ENCODE measurements at regions not wholly inside any gene's neighbourhood (a gene's known extent, or its start where the extent isn't known, plus 50 kb on each side); places are given as distances from the start of the nearest gene placed in this dataset.
"Not testable (repeated sequence)": the region's sequence is repeated elsewhere in the genome, so short reads cannot be mapped to it uniquely, and the experiment has no call there.

DNA sequence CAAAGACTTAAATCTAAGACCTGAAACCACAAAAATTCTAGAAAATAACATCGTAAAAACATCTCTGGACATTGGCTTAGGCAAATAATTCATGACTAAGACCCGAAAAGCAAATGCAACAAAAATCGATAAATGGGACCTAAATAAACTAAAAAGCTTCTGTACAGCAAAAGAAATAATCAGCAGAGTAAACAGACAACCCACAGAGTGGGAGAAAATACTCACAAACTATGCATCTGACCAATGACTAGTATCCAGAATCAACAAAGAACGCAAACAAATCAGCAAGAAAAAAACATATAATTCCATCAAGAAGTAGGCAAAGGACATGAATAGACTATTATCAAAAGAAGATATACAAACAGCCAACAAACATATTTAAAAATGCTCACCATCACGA, 749.4 kb downstream of the PLOD2 start:
- DNase-seq (ENCODE audit: insufficient read length, low spot score) (no peak), FAIRE-seq (no peak)

DNA sequence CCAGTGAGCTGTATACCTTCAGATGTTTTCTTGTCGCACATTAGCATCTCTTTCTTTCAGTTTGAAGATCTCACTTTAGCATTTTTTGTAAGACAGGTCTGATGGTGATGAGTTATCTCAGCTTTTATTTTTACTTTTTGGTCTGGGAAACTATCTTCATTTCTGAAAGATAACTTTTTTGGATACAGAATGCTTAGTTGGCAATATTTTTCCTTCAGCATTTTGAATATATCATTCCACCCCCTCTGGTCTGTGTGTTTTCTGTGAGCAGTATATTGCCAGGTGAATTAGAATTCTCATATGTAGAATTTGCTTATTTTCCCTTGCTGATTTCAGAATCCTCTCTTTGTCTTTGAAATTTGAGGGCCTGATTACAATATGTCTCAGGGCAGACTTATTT, 743.3 kb downstream of the PLOD2 start:
- no peak for TF ChIP-seq POLR2A (IDR thresholded peaks at IDR 0.05; ENCODE audit: low read depth, low read length)
- DNase-seq (ENCODE audit: insufficient read length, low spot score) (no peak), FAIRE-seq (no peak)

More for the DNA sequence above, 749.4 kb downstream of the PLOD2 start:
- no peak for TF ChIP-seq POLR2A (IDR thresholded peaks at IDR 0.05; ENCODE audit: low read depth, low read length)

DNA sequence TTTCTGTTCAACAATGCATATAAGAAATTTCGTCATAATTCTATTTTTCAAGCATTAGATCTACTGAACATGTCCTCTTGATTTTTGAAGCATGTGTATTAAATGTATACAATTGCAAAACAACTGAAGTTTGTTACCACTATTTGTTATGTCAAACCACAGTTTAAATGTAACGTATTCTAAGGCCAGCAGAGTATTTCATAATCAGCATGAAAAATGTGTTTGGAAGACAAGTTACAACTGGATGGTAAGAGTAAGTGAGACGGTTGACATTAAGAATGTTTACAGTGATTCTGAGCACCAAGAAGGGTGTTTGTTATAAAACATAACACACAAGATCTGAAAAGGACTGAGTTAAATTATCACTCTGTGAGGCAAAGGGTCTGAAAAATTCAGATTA, 738.4 kb downstream of the PLOD2 start:
- FAIRE-seq = no peak
- no peak for DNase-seq (ENCODE audit: insufficient read length, low spot score)
- no peak for TF ChIP-seq POLR2A (IDR thresholded peaks at IDR 0.05; ENCODE audit: low read depth, low read length)

DNA sequence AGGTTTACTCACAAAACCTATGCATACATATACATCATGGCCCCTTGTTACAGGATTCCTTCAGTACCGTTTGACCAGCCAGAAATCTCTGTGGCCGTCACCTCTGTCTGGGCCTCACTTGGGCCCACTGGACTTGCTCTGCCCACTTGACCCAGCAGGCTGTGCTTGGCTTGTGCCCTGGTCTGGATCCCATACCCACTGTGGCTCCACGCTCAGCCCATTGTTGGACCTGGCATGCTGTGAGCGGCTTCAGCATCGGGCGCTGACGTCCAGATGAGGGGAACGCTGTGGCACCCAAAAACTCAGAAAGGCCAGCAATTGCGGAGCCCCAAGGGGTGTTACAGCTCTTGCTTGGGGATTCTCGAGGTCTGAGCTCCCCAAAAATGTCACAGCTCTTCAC, 733.6 kb downstream of the PLOD2 start:
- no peak for TF ChIP-seq POLR2A (IDR thresholded peaks at IDR 0.05; ENCODE audit: low read depth, low read length)
- no peak for FAIRE-seq
- no peak for DNase-seq (ENCODE audit: insufficient read length, low spot score)

DNA sequence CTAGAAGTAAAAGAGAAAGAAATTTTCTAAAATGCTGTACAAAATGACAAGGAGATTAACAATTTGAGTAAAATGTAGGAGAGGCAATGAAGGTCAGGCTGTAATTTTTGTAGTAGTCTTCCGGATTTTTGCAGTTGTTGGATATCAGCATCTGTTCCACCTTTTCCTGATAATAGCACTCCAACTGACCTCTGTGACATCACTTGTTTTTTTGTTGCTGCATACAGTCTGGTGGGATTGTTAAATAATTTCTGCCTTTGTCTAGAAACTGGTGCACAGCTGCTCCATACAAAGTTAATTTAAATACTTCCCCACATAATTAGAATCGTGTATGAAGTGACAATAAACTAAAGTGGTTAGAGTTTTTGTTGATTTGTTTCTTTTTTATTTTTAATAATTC, 731.4 kb downstream of the PLOD2 start:
- FAIRE-seq (no peak), DNase-seq (ENCODE audit: insufficient read length, low spot score) (no peak)
- TF ChIP-seq POLR2A (IDR thresholded peaks at IDR 0.05; ENCODE audit: low read depth, low read length) = no peak

DNA sequence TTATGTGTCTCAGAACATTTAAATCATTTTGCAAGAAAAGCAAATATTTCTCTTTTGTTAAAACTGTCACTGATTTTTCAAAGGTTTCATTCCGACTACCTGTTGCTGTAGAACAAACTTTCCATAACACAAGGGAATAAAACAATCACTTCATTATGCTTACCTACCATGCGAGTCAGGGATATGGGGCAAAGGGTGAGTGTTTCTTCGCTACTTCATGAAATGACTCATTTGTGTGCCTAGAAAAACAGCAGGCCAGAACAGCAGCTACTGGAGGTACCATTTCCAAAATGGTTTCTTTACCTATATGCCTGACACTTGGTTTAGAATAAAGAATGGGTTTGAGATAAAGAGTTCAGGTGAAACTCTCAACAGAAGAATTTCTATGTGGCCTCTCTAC, 712.5 kb downstream of the PLOD2 start:
- no peak for DNase-seq (ENCODE audit: insufficient read length, low spot score)
- FAIRE-seq = peak; percentile 76
- TF ChIP-seq POLR2A (IDR thresholded peaks at IDR 0.05; ENCODE audit: low read depth, low read length) = no peak

DNA sequence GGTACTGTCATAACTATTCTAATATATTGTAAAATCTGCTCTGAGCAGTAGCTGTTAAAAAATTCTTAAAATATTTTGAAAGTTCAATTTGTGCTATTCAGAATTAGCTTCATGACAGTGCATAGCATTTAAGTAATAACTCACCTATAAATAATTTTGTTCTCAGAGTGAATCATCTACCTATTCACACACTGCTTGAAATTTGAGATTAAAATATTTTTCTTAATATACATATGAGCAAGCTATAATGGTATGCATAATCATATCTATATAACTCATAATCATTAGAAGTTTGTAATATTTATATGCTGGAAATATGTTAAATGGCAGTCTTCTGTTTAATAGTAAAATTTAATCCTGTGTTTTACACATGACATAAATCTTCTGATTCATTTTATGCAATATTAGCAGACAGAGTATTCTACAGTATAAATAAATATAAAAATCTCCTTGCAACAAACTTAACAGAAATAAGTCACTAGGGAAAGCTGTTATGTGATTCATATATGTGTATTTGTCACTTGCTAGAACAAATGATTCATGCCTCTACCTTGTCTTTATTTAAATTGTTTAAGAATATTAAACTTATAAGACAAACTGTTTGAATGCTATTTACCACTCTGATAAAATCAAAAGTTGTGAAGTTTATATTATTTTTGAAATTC, 710.8 kb downstream of the PLOD2 start:
- DNase-seq (ENCODE audit: insufficient read length, low spot score) (no peak), FAIRE-seq (no peak)
- no peak for TF ChIP-seq POLR2A (IDR thresholded peaks at IDR 0.05; ENCODE audit: low read depth, low read length)

DNA sequence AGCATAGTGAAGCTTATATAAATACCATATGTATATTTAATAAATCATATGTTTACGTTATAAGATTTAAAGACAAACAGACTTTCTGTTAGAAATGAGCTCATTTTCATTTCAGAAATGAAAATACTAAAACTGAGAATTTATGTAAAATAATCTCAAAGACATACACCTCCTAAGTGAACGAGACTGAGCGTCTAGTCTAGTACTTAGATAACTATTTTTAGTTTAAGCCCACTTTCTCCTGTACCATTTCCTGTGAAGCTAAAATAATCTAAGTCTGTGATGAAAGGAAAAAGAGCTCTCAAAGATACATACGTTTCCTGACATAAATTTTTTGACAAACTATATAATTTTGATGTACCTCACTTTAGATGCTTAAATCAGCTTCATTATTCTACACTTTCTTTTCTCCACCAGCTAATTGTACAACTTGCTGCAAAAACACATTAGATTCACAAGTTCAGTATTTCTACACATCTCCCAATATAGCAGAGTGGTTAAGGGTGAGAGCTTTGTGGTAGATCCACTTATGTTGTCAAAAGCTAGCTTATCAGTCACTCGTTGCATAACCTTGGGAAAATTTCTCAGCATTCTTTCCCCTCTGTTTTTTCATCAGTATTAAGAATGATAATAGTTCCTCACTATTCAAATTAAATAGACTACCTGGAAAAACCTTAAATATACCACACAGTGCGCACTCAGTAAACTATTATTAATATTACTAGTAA, 703.0 kb downstream of the PLOD2 start:
- TF ChIP-seq POLR2A (IDR thresholded peaks at IDR 0.05; ENCODE audit: low read depth, low read length) = no peak
- no peak for FAIRE-seq
- no peak for DNase-seq (ENCODE audit: insufficient read length, low spot score)

DNA sequence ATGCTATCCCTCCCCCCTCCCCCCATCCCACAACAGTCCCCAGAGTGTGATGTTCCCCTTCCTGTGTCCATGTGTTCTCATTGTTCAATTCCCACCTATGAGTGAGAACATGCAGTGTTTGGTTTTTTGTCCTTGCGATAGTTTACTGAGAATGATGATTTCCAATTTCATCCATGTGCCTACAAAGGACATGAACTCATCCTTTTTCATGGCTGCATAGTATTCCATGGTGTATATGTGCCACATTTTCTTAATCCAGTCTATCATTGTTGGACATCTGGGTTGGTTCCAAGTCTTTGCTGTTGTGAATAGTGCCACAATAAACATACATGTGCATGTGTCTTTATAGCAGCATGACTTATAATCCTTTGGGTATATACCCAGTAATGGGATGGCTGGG, 701.3 kb downstream of the PLOD2 start:
- not testable (repeated sequence) for DNase-seq (ENCODE audit: insufficient read length, low spot score); FAIRE-seq

DNA sequence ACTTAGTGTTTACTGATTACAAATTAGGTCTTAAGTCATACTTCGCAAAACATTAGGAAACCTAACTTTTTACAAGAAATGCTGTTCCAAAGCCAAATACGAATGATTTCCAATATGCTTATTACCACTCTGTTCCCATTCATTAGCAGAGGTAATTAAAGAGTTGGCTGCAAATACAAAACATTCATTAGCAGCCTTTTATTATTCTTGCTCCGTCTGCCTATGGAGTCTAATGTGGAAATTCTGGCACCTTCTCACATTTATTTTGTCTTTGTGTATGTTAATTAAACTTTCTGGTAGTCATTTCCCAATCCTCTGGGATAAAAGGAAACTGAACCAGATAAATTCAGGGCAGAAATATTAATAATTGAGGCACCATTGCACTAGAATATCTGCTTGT, 689.0 kb downstream of the PLOD2 start:
- no peak for DNase-seq (ENCODE audit: insufficient read length, low spot score)
- FAIRE-seq = no peak
- TF ChIP-seq POLR2A (IDR thresholded peaks at IDR 0.05; ENCODE audit: low read depth, low read length) = no peak

DNA sequence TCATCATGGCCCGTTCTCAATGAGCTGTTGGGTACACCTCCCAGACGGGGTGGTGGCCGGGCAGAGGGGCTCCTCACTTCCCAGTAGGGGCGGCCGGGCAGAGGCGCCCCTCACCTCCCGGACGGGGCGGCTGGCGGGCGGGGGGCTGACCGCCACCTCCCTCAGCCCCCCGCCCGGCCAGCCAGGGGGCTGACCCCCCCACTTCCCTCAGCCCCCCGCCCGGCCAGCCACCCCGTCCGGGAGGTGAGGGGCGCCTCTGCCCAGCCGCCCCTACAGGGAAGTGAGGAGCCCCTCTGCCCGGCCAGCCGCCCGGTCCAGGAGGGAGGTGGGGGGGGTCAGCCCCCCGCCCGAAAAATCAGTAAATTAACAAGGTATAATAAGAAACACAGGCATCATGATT, 678.2 kb downstream of the PLOD2 start:
- not testable (repeated sequence) for FAIRE-seq; DNase-seq (ENCODE audit: insufficient read length, low spot score)

DNA sequence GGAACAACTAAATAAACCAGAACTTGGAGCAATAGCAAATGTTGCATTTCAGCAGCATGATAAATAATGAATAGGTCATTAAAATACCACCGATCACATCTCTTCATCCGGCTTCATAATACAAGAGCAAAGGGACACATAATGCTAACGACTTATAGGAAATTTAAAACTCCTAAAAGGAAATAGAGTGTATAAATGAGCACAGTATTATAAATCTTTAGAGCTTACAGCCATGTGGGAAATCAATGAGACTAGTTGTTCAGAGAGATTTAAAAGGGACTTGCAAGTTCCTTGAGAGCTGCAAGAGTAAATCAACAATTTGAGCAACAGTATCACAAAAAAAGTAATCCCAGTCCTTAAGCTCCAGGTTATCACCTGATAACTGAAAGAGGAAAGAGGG, 677.0 kb downstream of the PLOD2 start:
- no peak for FAIRE-seq

DNA sequence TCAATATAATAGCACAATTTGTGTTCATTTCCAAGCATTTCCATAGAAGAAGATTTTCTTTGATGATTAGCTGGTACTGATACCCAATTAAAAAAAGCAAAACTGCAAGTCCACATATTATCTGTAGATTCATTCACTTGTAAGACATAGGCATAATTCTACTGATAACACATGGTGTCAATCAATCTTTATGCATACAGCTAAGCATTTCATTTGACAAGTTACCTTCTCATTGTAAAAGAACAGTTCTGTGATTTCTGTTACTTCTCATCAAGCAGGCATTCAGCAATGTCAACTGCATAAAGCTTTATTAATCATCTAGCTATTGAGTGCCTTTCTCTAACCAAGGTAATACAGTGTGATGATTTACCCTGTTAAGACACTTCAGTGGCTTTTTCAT, 672.0 kb downstream of the PLOD2 start:
- FAIRE-seq = no peak
- TF ChIP-seq POLR2A (IDR thresholded peaks at IDR 0.05; ENCODE audit: low read depth, low read length) = no peak
- DNase-seq (ENCODE audit: insufficient read length, low spot score) = no peak

More for the DNA sequence above, 677.0 kb downstream of the PLOD2 start:
- DNase-seq (ENCODE audit: insufficient read length, low spot score) = no peak
- TF ChIP-seq POLR2A (IDR thresholded peaks at IDR 0.05; ENCODE audit: low read depth, low read length) = no peak

DNA sequence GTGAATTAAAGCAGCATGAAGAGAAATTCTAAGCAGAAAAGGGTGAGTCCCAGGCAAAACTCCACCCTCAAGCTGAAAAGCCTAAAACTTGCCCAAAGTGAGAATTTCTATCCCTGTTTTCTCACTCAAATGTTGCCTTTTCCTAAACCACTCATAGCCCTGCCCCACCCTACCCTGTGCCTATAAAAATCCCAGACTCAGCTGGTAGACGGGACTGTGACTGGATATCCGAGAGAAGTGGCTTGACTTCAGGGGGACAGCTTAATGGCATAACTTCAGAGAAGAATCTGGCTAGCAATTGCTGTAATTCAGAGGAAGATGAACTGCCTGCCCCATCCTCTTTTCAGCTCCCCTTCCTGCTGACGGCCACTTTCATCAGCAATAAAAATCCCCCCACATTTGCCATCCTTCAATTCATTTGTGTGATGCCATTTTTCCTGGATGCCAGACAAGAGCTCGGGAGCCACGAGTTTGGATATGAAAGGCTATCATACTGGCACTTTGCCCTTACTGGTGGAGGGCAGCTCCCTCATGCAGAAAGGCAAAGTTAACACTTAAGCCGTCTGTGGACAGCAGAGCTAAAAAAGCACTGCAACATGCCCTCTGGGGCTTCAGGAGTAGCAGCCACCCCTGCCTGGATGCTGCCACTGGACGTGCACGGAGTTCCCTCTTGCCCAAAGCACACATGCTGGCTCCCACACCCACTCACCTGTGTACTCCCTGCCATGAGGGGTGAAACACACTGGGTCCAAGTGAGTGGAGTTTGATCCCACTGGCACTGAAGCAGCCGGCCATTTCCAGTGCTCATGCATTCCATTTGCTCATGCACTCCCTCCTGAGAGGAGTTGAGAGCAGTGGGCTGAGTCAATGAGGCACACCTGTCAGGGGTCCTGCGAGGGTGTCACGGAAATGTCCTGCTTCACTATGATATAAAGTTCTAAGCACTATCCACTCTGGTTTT, 670.6 kb downstream of the PLOD2 start:
- no peak for FAIRE-seq
- DNase-seq (ENCODE audit: insufficient read length, low spot score) = no peak
- no peak for TF ChIP-seq POLR2A (IDR thresholded peaks at IDR 0.05; ENCODE audit: low read depth, low read length)

Measured in H54 (cell line).